ENCODE measurements at regions not wholly inside any gene's neighbourhood (a gene's known extent, or its start where the extent isn't known, plus 50 kb on each side); places are given as distances from the start of the nearest gene placed in this dataset.

GRCh38 chr11:42542336-42542735, 769.5 kb upstream of the API5 start:
- no peaks in the 10 kb centered on the region for H3K36me3 ChIP-seq (replicated peaks)
- H3K4me1 ChIP-seq: no peaks in the 10 kb centered on the region
- in situ Hi-C loops (cut with MboI; ENCODE audit: low sequenced_read_pairs): no loop called here
- H3K9me3 ChIP-seq: no peaks in the 10 kb centered on the region
- no peak overlapping the region for H3K4me3 ChIP-seq
- H3K27me3 ChIP-seq (ENCODE audit: low read depth): no peaks in the 10 kb centered on the region
- DNase-seq (ENCODE audit: low spot score in 2 of 2): no peak

GRCh38 chr11:42543844-42544419, 767.9 kb upstream of the API5 start:
- Histone ChIP-seq H3K4me1 (no peaks in the 10 kb centered on the region), H3K9me3 (no peaks in the 10 kb centered on the region), H3K4me3 (no peak overlapping the region), H3K36me3 (replicated peaks) (no peaks in the 10 kb centered on the region), H3K27me3 (ENCODE audit: low read depth) (no peaks in the 10 kb centered on the region)
- in situ Hi-C loops (cut with MboI; ENCODE audit: low sequenced_read_pairs): no loop called here
- no peak for DNase-seq (ENCODE audit: low spot score in 2 of 2)

- H3K4me1 ChIP-seq: no peaks in the 10 kb centered on the region
- DNase-seq (ENCODE audit: low spot score in 2 of 2): no peak
- in situ Hi-C loops (cut with MboI; ENCODE audit: low sequenced_read_pairs): no loop called here
Measured at GRCh38 chr11:42544726-42545125, 767.1 kb upstream of the API5 start.

GRCh38 chr11:42545954-42546353, 765.8 kb upstream of the API5 start:
- H3K4me3 ChIP-seq: no peak overlapping the region
- H3K4me1 ChIP-seq: no peaks in the 10 kb centered on the region
- no peaks in the 10 kb centered on the region for H3K27me3 ChIP-seq (ENCODE audit: low read depth)
- no peaks in the 10 kb centered on the region for H3K36me3 ChIP-seq (replicated peaks)
- in situ Hi-C loops (cut with MboI; ENCODE audit: low sequenced_read_pairs): no loop called here
- no peak for DNase-seq (ENCODE audit: low spot score in 2 of 2)
- no peaks in the 10 kb centered on the region for H3K9me3 ChIP-seq

More at GRCh38 chr11:42544726-42545125, 767.1 kb upstream of the API5 start:
- Histone ChIP-seq H3K4me3 (no peak overlapping the region), H3K27me3 (ENCODE audit: low read depth) (no peaks in the 10 kb centered on the region), H3K9me3 (no peaks in the 10 kb centered on the region), H3K36me3 (replicated peaks) (no peaks in the 10 kb centered on the region)

GRCh38 chr11:42552786-42553185, 759.0 kb upstream of the API5 start:
- no peaks in the 10 kb centered on the region for H3K4me1 ChIP-seq
- H3K27me3 ChIP-seq (ENCODE audit: low read depth): no peaks in the 10 kb centered on the region
- DNase-seq (ENCODE audit: low spot score in 2 of 2): no peak
- H3K4me3 ChIP-seq: no peak overlapping the region
- H3K36me3 ChIP-seq (replicated peaks): no peaks in the 10 kb centered on the region
- in situ Hi-C loops (cut with MboI; ENCODE audit: low sequenced_read_pairs): no loop called here
- H3K9me3 ChIP-seq: no peaks in the 10 kb centered on the region

- in situ Hi-C loops (cut with MboI; ENCODE audit: low sequenced_read_pairs): no loop called here
- DNase-seq (ENCODE audit: low spot score in 2 of 2): no peak
Measured at GRCh38 chr11:42555190-42555589, 756.6 kb upstream of the API5 start.

GRCh38 chr11:42571131-42571877, 740.5 kb upstream of the API5 start:
- in situ Hi-C loops (cut with MboI; ENCODE audit: low sequenced_read_pairs): no loop called here
- DNase-seq (ENCODE audit: low spot score in 2 of 2): no peak

More at GRCh38 chr11:42555190-42555589, 756.6 kb upstream of the API5 start:
- H3K36me3 ChIP-seq (replicated peaks): no peaks in the 10 kb centered on the region
- no peaks in the 10 kb centered on the region for H3K27me3 ChIP-seq (ENCODE audit: low read depth)
- H3K4me1 ChIP-seq: no peaks in the 10 kb centered on the region
- H3K4me3 ChIP-seq: no peak overlapping the region
- no peaks in the 10 kb centered on the region for H3K9me3 ChIP-seq

GRCh38 chr11:42571878-42572610, 739.8 kb upstream of the API5 start:
- in situ Hi-C loops (cut with MboI; ENCODE audit: low sequenced_read_pairs): no loop called here
- no peaks in the 10 kb centered on the region for H3K9me3 ChIP-seq
- no peaks in the 10 kb centered on the region for H3K36me3 ChIP-seq (replicated peaks)
- no peaks in the 10 kb centered on the region for H3K27me3 ChIP-seq (ENCODE audit: low read depth)
- no peaks in the 10 kb centered on the region for H3K4me1 ChIP-seq
- DNase-seq (ENCODE audit: low spot score in 2 of 2): no peak
- no peak overlapping the region for H3K4me3 ChIP-seq

More at GRCh38 chr11:42571131-42571877, 740.5 kb upstream of the API5 start:
- no peaks in the 10 kb centered on the region for H3K36me3 ChIP-seq (replicated peaks)
- no peaks in the 10 kb centered on the region for H3K4me1 ChIP-seq
- no peak overlapping the region for H3K4me3 ChIP-seq
- no peaks in the 10 kb centered on the region for H3K9me3 ChIP-seq
- H3K27me3 ChIP-seq (ENCODE audit: low read depth): no peaks in the 10 kb centered on the region

- no peaks in the 10 kb centered on the region for H3K9me3 ChIP-seq
- no peaks in the 10 kb centered on the region for H3K36me3 ChIP-seq (replicated peaks)
- no peak for DNase-seq (ENCODE audit: low spot score in 2 of 2)
- in situ Hi-C loops (cut with MboI; ENCODE audit: low sequenced_read_pairs): no loop called here
- no peaks in the 10 kb centered on the region for H3K4me1 ChIP-seq
- no peak overlapping the region for H3K4me3 ChIP-seq
- H3K27me3 ChIP-seq (ENCODE audit: low read depth): no peaks in the 10 kb centered on the region
Measured at GRCh38 chr11:42576318-42576717, 735.5 kb upstream of the API5 start.

GRCh38 chr11:42589286-42589685, 722.5 kb upstream of the API5 start:
- Histone ChIP-seq H3K27me3 (ENCODE audit: low read depth) (no peaks in the 10 kb centered on the region), H3K4me3 (no peak overlapping the region), H3K9me3 (no peaks in the 10 kb centered on the region), H3K4me1 (no peaks in the 10 kb centered on the region), H3K36me3 (replicated peaks) (no peaks in the 10 kb centered on the region)
- in situ Hi-C loops (cut with MboI; ENCODE audit: low sequenced_read_pairs): no loop called here
- DNase-seq (ENCODE audit: low spot score in 2 of 2): no peak

GRCh38 chr11:42591841-42592240, 720.0 kb upstream of the API5 start:
- Histone ChIP-seq H3K36me3 (replicated peaks) (no peaks in the 10 kb centered on the region), H3K9me3 (no peaks in the 10 kb centered on the region), H3K27me3 (ENCODE audit: low read depth) (no peaks in the 10 kb centered on the region), H3K4me3 (no peak overlapping the region), H3K4me1 (no peaks in the 10 kb centered on the region)
- in situ Hi-C loops (cut with MboI; ENCODE audit: low sequenced_read_pairs): no loop called here
- no peak for DNase-seq (ENCODE audit: low spot score in 2 of 2)

- no peaks in the 10 kb centered on the region for H3K36me3 ChIP-seq (replicated peaks)
- H3K9me3 ChIP-seq: no peaks in the 10 kb centered on the region
- H3K27me3 ChIP-seq (ENCODE audit: low read depth): no peaks in the 10 kb centered on the region
- in situ Hi-C loops (cut with MboI; ENCODE audit: low sequenced_read_pairs): no loop called here
- H3K4me3 ChIP-seq: no peak overlapping the region
- no peak for DNase-seq (ENCODE audit: low spot score in 2 of 2)
- no peaks in the 10 kb centered on the region for H3K4me1 ChIP-seq
Measured at GRCh38 chr11:42593441-42593840, 718.4 kb upstream of the API5 start.

- in situ Hi-C loops (cut with MboI; ENCODE audit: low sequenced_read_pairs): no loop called here
- H3K4me1 ChIP-seq: no peaks in the 10 kb centered on the region
- no peaks in the 10 kb centered on the region for H3K27me3 ChIP-seq (ENCODE audit: low read depth)
- no peaks in the 10 kb centered on the region for H3K9me3 ChIP-seq
- no peak overlapping the region for H3K4me3 ChIP-seq
- no peak for DNase-seq (ENCODE audit: low spot score in 2 of 2)
- no peaks in the 10 kb centered on the region for H3K36me3 ChIP-seq (replicated peaks)
Measured at GRCh38 chr11:42595876-42596275, 715.9 kb upstream of the API5 start.

- Histone ChIP-seq H3K9me3 (no peaks in the 10 kb centered on the region), H3K36me3 (replicated peaks) (no peaks in the 10 kb centered on the region), H3K4me1 (no peaks in the 10 kb centered on the region), H3K27me3 (ENCODE audit: low read depth) (no peaks in the 10 kb centered on the region), H3K4me3 (no peak overlapping the region)
- in situ Hi-C loops (cut with MboI; ENCODE audit: low sequenced_read_pairs): no loop called here
- DNase-seq (ENCODE audit: low spot score in 2 of 2): no peak
Measured at GRCh38 chr11:42596576-42597145, 715.1 kb upstream of the API5 start.
